ENCODE measurements at regions not wholly inside any gene's neighbourhood (a gene's known extent, or its start where the extent isn't known, plus 50 kb on each side); places are given as distances from the start of the nearest gene placed in this dataset.

GRCh38 chr6:169320013-169320412 is 66.4 kb upstream of the THBS2 start:
- intact Hi-C loops (cut with micrococcal nuclease; ENCODE audit: unreplicated experiment) (no loop called here), in situ Hi-C loops (cut with MboI) (no loop called here)
- POLR2A ChIA-PET, result no interaction called here

More at GRCh38 chr6:169320013-169320412, 66.4 kb upstream of the THBS2 start:
- BruUV-seq (replicated peaks), result no TSS peak
- FAIRE-seq (no peak), ATAC-seq (no peak), DNase-seq (ENCODE audit: low read depth, low spot score) (no peak)
- no peaks in the 10 kb centered on the region for H3K79me2 ChIP-seq (ENCODE audit: control insufficient read depth, insufficient read depth, low read length)
- H3K9ac ChIP-seq (ENCODE audit: control insufficient read depth, insufficient read depth, low read length), result no peak overlapping the region
- no peak overlapping the region for H3K27ac ChIP-seq (ENCODE audit: control insufficient read depth, insufficient read depth)
- no peaks in the 10 kb centered on the region; the same call in 2 of the 3 replicates for H3K9me3 ChIP-seq (replicated peaks; ENCODE audit: control insufficient read depth, insufficient read depth, low read length)
- H3K36me3 ChIP-seq (ENCODE audit: control insufficient read depth in 2 of 2, insufficient read depth in 2 of 2, low read length in 1 of 2), result no peaks in the 10 kb centered on the region
- H3K4me1 ChIP-seq (ENCODE audit: control insufficient read depth, insufficient read depth, low read length), result no peaks in the 10 kb centered on the region
- H3K27me3 ChIP-seq (replicated peaks in 1 of 2; ENCODE audit: control insufficient read depth in 2 of 2, insufficient read depth in 2 of 2, low read length in 1 of 2), result no peaks in the 10 kb centered on the region
- RAD21 ChIA-PET (ENCODE audit: unreplicated experiment), result no interaction called here
- H4K20me1 ChIP-seq (ENCODE audit: control insufficient read depth, insufficient read depth), result no peaks in the 10 kb centered on the region
- H3K4me2 ChIP-seq (ENCODE audit: control insufficient read depth, insufficient read depth), result no peak overlapping the region
- no peak for TF ChIP-seq MYB (IDR thresholded peaks at IDR 0.05; ENCODE audit: borderline replicate concordance, low read depth, low read length)
- no peak for TF ChIP-seq SP1 (IDR thresholded peaks at IDR 0.05; ENCODE audit: low read depth, low read length)
- TF ChIP-seq CTCF (IDR thresholded peaks at IDR 0.05 in 2 of 3, conservative IDR thresholded peaks at IDR 0.05 in 1 of 3; ENCODE audit: control insufficient read depth in 2 of 3, extremely low read depth in 1 of 3, insufficient read depth in 1 of 3, low read depth in 3 of 3, low read length in 3 of 3), result no peak
- TF ChIP-seq PRDM15 (CRISPR knock-in tag; IDR thresholded peaks at IDR 0.05), result no peak
- no peak for TF ChIP-seq ZNF592 (IDR thresholded peaks at IDR 0.05)
- TF ChIP-seq ZBTB40 (IDR thresholded peaks at IDR 0.05; ENCODE audit: borderline replicate concordance), result no peak
- TF ChIP-seq ZNF622 (IDR thresholded peaks at IDR 0.05), result no peak
- no peak for TF ChIP-seq YY1 (IDR thresholded peaks at IDR 0.05; ENCODE audit: low read depth, low read length)
- TF ChIP-seq ZBED1 (IDR thresholded peaks at IDR 0.05; ENCODE audit: borderline replicate concordance), result no peak
- WGBS (ENCODE audit: insufficient coverage, insufficient replicate concordance, low lambda C conversion rate, missing lambda C conversion rate), result 8% methylated on average over 3 of the region's 3 CpGs
- SMC1A ChIA-PET (ENCODE audit: uncharacterized antibody, unreplicated experiment), result no interaction called here
- no peak overlapping the region for H3K4me3 ChIP-seq
- CTCF ChIA-PET, result no interaction called here
- H2AFZ ChIP-seq (ENCODE audit: control insufficient read depth, low read depth, low read length), result no peak overlapping the region
